ENCODE measurements at regions not wholly inside any gene's neighbourhood (a gene's known extent, or its start where the extent isn't known, plus 50 kb on each side); places are given as distances from the start of the nearest gene placed in this dataset.

DNA sequence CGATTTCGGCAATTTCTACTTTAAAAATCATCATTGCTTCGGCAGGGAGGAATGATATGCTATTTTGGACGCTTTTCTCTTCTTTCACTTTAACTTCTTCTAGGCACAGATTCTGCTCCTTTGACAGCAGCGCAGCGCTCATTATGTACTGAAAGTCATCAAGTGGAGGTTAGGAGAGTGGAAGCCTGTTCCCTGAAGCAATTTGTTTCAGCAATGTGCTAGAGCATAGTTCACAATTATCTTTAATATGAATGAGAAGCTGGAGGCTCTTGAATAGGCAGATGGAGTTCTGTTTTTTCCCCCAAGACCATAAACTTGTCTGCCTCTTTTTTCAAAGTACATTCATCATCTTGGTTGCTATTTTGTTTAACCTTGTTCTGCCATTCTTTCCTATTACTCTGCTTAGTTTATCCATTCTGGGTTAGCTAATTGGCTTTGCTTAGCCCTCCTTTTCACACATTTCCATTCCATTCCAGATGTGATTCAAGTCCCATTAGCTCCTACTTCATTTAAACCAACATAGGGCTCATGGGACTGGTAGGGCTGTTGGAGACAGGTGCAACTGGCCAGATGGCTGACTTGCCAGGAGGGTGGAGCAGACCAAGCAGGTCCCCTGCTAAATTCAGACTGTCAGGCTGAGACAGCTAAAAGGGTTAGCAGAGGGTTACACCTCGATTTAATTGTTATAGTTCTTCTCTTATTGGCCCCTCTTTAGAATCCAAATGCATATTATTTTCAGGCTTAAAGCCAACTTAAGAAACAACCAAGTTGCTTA lies 534.7 kb upstream of the CBLB start:
- ChIA-PET CTCF (no interaction called here), POLR2A (no interaction called here)
- DNase-seq (ENCODE audit: low read depth, low spot score) = no peak
- no peak overlapping the region for H3K4me3 ChIP-seq (ENCODE audit: low read depth, low read length)
- TF ChIP-seq, protein P1, sequence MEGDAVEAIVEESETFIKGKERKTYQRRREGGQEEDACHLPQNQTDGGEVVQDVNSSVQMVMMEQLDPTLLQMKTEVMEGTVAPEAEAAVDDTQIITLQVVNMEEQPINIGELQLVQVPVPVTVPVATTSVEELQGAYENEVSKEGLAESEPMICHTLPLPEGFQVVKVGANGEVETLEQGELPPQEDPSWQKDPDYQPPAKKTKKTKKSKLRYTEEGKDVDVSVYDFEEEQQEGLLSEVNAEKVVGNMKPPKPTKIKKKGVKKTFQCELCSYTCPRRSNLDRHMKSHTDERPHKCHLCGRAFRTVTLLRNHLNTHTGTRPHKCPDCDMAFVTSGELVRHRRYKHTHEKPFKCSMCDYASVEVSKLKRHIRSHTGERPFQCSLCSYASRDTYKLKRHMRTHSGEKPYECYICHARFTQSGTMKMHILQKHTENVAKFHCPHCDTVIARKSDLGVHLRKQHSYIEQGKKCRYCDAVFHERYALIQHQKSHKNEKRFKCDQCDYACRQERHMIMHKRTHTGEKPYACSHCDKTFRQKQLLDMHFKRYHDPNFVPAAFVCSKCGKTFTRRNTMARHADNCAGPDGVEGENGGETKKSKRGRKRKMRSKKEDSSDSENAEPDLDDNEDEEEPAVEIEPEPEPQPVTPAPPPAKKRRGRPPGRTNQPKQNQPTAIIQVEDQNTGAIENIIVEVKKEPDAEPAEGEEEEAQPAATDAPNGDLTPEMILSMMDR (IDR thresholded peaks at IDR 0.05; ENCODE audit: insufficient read depth, low read length, missing control alignments) = no peak

GRCh38 chr3:106413683-106414082 lies 544.9 kb upstream of the CBLB start:
- TF ChIP-seq, protein P1 (IDR thresholded peaks at IDR 0.05; ENCODE audit: insufficient read depth, low read length, missing control alignments) = no peak
- POLR2A ChIA-PET = no interaction called here

GRCh38 chr3:106420628-106421027 lies 551.8 kb upstream of the CBLB start:
- H3K4me3 ChIP-seq (ENCODE audit: low read depth, low read length) = no peak overlapping the region
- TF ChIP-seq, protein P1 (IDR thresholded peaks at IDR 0.05; ENCODE audit: insufficient read depth, low read length, missing control alignments) = no peak
- ChIA-PET CTCF (no interaction called here), POLR2A (no interaction called here)
- no peak for DNase-seq (ENCODE audit: low read depth, low spot score)

More at GRCh38 chr3:106413683-106414082, 544.9 kb upstream of the CBLB start:
- no peak for DNase-seq (ENCODE audit: low read depth, low spot score)
- no peak overlapping the region for H3K4me3 ChIP-seq (ENCODE audit: low read depth, low read length)
- CTCF ChIA-PET = interaction anchor here (0.7 kb wide), 1 partner anchor 195 kb away, joined by 3 read pairs; no protein-coding TSS in a partner anchor

DNA sequence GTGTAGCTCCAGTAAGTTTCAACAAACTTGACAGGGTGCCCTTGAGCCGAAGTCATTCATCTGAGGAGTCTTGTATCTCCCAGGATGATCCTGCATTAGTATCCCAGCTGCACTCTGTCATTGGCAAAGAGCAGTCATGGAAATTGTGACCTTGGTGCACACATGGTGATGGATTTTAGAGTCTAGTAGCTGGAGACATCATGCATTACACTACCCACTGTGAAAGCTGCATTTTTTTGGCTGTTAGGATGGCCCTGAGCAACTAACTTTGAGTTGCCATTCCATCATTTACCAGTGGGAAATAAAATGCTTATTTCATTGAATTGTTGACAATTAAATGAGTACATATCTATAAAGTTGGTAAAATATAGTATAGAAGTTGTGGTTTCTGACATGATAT lies 552.6 kb upstream of the CBLB start:
- ChIA-PET POLR2A (interaction anchor here (0.6 kb wide), 1 partner anchor 271 kb away, joined by 4 read pairs; no protein-coding TSS in a partner anchor), CTCF (no interaction called here)
- H3K4me3 ChIP-seq (ENCODE audit: low read depth, low read length) = no peak overlapping the region
- no peak for DNase-seq (ENCODE audit: low read depth, low spot score)
- TF ChIP-seq, protein P1 (IDR thresholded peaks at IDR 0.05; ENCODE audit: insufficient read depth, low read length, missing control alignments) = no peak

DNA sequence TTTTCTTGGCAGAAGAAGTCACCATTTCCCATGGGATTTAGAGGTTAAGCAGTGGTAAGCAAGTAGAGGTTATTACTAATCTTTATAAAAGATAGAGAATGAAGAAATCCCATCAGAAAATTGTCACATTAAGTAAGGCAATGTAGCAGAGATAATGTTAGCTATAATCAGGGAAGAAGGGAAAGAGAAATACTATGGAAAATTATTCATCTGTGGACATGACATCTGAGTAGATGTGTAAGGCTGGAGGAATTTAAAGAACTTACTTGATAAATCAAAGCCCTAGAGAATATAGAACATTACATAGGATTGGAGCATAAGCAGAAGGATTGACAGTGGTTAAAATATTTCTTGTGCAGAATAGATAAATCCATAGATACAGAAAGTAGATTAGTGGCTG lies 553.1 kb upstream of the CBLB start:
- CTCF ChIA-PET = no interaction called here
- DNase-seq (ENCODE audit: low read depth, low spot score) = peak; percentile 36
- POLR2A ChIA-PET = interaction anchor here (0.6 kb wide), 1 partner anchor 271 kb away, joined by 4 read pairs; no protein-coding TSS in a partner anchor
- H3K4me3 ChIP-seq (ENCODE audit: low read depth, low read length) = no peak overlapping the region
- TF ChIP-seq, protein P1 (IDR thresholded peaks at IDR 0.05; ENCODE audit: insufficient read depth, low read length, missing control alignments) = no peak

DNA sequence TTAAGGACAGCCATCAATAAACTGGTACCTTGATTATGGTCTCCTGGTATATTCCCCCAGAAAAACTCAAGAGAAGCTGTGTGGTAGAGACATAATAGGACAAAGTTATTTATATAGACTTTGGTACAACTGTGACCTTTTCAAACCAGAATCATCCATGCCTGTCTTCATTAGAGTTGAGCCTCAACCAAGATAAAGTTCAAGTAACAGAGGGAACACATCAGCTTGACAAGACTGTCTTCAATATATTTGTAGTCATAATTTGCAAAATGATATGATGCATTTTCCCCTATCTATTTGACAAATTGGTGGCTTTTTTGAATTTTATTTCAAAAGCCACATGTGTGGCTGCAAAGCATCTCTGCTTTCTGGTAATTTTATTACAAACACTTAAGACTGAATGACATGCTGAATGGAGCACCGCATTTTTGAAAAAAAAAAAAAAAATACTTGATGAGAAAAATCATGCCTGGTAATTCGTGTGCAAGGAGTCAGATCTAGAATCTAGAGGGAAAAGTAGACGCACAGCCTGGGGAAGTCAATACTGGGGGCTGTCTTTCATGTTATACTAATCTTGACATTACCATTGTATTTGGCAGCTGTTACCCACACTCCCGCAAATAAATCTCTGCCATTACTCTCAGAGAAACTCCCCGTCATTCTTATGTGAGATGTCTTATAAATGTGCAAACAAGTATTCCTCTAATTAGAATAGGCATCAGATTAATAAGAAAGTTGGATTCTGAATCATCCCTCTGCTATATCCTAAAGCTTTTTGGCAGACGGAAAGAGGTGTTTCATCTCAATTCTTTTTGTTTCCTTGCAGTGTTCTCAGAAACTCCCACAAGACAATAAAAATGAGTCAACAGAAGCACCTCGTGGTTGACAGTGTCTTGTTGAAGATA lies 554.8 kb upstream of the CBLB start:
- TF ChIP-seq, protein P1 (IDR thresholded peaks at IDR 0.05; ENCODE audit: insufficient read depth, low read length, missing control alignments) = no peak
- no peak for DNase-seq (ENCODE audit: low read depth, low spot score)
- ChIA-PET POLR2A (no interaction called here), CTCF (no interaction called here)
- H3K4me3 ChIP-seq (ENCODE audit: low read depth, low read length) = no peak overlapping the region

All from AG04449 (cell line).